Prostate gland (tissue), 2 donors: ENCODE measurements at regions not wholly inside any gene's neighbourhood (a gene's known extent, or its start where the extent isn't known, plus 50 kb on each side); places are given as distances from the start of the nearest gene placed in this dataset.

Source experiments
- CTCF ChIP-seq, 4 experiments: fragments of 200-600 bp in 2 of 4; fragments of 450-650 bp in 2 of 4; sonication (generic) in 2 of 4; IDR thresholded peaks; 1 replicate in 3 of 4; 2 replicates in 1 of 4; pipeline ENCODE4 v1.5.1; 2016 to 2019; ENCODE audit warnings: antibody characterized with exemption in 4 of 4, mild to moderate bottlenecking in 2 of 4, moderate library complexity in 2 of 4
- POLR2A ChIP-seq: fragments of 450-650 bp; IDR thresholded peaks from one replicate; pipeline ENCODE4 v1.6.1; 2016; ENCODE audit warnings: antibody characterized with exemption, mild to moderate bottlenecking
- POLR2AphosphoS5 ChIP-seq: sonication (generic); formaldehyde crosslinking; IDR thresholded peaks from one replicate; pipeline ENCODE4 v1.6.1; 2017; ENCODE audit warnings: antibody characterized with exemption

- no peak for TF ChIP-seq CTCF (IDR thresholded peaks at IDR 0.05)
- no peak for TF ChIP-seq POLR2A
- TF ChIP-seq POLR2AphosphoS5, result no peak
These were observed 70.7 kb upstream of the KCNMB2 start for GRCh38 chr3:178465260-178466180.
